GM03348 (cell line): ENCODE measurements at regions not wholly inside any gene's neighbourhood (a gene's known extent, or its start where the extent isn't known, plus 50 kb on each side); places are given as distances from the start of the nearest gene placed in this dataset.
A peak's percentile ranks its signal among the peaks of the same experiment; 100 is the strongest.

Experiments used
- DNase-seq: peaks from one replicate; pipeline ENCODE4 v3.0.0; 2012; ENCODE audit warnings: low spot score

DNA sequence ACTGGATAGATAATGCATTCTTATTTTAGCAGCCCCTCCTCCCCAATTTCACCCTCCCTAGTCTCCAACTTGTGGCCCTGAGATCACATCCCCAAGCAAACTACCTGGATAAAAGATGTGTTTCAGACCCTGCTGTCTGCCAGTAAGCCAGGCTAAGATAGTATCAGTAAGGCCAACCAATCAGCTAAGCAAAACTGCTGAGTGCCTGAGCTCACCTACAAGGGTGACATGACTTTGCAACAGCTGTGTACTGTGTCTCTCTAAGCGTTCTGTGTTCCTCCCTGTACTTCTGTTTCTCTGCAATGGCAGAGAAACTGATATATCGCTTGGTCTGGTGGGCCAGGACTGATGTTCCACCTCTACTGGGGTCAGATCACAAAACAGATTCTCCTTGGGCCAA is 224.9 kb downstream of the BTG1 start:
- no peak for DNase-seq

DNA sequence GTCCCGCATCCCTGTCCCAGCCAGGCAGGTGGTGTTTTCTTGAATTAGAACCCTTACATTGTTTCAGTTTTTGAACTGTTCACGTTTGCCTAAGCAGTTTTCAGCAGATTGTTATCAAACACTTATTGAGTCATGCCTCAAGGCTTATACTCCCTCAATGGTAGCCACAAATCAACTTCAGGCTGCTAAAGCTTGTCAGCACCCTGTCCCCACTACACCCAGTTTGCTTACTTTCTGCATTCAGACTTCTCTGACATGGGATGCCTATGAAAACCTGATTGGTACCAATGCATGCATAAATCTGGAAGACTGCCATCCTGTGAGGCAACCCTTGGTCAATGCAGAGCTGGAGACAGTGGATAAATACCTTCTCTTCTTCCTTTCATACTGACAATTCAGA is 225.4 kb downstream of the BTG1 start:
- DNase-seq: peak; percentile 21

DNA sequence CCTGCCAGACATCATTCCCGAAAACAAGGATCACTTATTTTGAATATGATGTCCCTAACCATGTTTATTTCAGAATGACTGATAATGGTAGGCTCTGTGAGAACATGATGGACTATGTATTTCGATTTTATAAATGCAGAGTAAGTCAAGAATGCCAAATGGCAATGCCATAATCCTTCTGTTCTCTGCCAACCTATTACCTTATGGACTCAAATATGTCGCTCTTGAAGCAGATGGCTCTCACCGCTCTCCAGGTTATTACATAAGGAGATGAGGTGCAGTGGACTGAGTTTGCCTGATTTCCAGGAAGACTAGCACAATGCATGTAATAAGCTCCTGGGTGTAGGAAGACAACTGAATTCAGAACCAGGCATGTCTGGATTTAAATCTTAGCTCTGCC is 227.2 kb downstream of the BTG1 start:
- DNase-seq: no peak

DNA sequence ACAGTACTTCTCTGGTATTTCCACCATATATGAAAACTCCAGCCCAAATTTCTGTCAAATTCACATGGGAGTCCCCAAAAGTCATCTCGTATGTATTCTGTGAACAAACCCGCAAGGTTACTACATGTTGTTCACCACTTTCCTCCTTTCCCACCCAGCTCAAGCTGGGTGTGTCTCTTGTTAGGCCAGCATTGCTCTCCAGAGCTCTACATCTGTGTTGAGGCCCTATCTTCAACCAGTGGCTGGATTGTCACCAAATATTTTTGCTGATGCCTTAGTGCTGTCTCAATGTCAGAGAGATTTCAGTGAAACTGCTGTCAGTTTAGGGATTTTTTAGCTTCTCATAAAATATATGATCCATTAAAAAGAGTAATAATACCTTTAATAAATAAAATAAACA is 230.9 kb downstream of the BTG1 start:
- no peak for DNase-seq

DNA sequence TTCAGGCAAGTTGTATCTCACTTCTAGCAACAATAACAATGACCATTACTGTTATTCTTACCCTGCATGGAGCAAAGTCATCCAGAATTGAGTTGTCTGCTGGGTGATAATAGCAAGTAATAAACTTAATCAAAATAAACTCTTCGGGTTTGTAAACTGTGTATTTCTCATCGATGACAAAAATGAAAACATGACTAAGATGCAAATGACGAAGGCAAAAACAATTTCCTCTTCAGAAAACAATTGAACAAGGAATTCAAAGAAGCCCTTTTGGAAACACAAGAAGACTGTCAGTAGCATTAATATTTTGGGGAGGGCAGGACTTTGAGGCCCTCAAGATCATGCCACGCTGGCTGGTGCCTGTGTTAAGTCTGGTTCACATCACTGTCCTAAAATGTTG is 232.0 kb downstream of the BTG1 start:
- DNase-seq: no peak

DNA sequence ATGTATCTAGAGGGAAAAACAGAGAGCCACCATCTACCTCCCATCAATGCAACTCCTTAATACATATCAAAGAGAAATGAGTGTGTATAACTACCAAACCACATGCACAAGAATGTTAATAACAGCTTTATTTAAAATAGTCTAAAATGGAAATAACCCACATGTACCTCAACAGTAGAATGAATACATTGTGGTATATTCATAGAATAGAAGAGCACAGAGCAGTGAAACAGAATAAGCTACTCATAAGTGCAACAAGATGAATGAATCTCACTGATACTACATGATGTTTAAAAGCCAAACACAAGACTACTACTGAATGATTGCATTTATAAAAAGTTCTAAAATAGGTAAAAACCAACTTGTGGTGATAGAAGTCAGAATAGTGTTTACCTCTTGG is 232.5 kb downstream of the BTG1 start:
- no peak for DNase-seq

DNA sequence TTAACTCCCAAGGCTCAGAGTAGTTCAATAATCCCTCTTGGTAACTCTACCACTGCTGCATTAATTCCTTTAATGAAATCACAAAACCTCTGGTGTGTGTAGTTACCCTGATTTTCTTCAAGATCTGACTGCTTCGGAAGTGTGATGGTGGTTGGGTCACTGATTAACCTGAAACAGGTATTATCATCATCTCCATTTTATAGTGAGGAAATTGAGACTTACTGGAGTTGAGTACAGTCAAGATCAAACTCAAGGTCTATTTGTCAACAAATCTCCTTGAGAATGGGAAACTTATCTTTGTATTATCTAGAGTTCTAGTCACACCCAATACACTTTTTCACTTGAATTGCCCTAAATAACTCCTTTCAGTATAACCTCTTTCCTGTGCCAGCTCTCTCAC is 233.5 kb downstream of the BTG1 start:
- no peak for DNase-seq

DNA sequence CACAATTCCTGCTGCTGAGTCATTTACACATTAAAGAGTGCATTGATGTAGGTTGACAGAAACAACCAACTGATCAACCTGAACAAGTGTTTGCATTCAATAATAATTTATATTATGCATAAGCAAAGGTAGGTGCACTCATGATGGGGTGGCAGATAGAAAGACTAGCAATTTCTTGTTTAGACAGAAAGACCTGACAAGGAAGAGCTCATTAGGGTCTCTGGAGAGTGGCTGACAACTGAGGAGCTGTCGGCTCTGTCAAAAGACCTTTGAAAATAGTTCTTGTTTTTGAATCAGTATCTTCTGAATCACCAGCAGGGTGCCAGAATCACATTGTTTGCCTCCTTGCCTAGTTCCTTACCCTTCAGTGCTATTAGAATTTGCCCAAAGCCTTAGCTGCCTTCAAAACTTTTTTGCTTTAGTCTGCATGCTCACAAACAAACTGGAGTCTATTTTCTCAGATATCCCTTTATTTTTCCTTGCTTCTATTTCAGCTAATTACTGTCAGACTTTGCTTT is 234.7 kb downstream of the BTG1 start:
- no peak for DNase-seq

DNA sequence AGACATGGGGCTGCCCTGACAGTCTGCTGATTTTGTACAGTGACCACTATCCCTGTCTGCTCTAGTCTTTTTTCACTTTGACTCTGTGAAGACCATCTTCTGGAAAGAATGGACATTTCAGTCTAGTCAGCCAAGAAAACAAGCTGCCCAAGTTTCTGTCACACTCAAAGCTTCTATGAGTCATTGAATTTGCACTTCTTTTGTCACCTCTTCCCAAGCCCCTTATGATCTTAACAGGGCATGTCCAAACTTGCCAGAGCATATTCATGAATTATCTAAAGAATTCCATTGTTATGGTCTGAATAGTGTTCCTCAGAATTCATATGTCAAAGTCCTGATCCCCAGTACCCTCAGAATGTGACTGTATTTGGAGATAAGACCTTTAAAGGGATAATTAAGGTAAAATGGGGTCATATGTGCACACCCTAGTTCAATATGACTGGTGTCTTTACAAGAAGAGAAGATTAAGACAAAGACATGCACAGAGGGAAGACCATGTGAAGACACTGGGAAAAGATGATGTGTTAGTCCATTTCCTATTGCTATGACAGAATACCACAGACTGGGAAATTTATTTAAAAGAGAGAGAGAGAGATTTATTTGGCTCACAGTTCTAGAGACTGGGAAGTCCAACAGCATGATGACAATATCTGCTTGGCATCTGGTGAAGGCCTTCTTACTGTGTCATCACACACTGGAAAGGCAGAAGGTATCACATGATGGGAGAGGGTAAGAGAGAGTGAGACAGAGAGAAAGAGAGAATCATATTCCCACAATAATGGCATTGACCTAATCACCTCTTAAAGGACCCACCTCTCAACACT is 242.6 kb downstream of the BTG1 start:
- DNase-seq: no peak

DNA sequence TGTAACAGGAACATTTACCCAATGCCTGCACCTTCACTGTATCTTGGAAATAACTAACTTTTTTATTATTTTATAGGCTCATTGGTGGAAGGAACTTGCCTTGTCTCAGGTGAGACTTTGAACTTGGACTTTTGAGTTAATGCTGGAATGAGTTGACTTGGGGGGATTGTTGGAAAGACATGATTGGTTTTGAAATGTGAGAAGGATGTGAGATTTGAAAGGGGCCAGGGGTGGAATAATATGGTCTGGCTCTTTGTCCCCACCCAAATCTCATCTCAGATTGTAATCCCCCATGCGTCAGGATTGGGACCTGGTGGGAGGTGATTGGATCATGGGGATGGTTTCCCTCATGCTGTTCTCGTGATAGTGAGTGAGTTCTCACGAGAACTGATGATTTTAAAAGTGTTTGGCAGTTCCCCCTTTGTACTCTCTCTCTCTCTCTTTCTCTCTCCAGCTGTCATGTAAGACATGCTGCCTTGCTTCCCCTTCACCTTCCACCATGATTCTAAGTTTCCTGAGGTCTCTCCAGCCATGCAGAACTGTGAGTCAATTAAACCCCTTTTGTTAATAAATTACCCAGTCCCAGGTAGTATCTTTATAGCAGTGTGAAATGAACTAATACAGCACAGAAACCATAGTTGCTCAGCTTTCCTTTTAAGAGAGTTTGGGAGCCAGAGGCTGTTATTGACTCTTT is 244.1 kb downstream of the BTG1 start:
- DNase-seq: no peak

DNA sequence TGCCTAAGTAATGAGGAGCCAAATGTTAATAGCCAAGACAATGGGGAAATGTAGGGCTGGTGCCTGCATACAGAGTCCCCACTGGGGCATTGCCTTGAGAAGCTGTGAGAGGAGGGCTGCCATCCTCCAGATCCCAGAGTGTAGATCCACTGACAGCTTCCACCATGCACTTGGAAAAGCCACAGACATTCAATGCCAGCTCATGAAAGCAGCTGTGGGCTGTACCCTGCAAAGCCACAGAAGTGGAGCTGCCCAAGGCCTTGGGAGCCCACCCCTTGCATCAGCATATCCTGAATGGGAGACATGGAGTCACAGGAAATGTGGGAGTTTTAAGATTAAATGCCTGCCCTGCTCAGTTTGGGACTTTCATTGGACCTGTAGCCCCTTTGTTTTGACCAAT is 244.7 kb downstream of the BTG1 start:
- DNase-seq: no peak

DNA sequence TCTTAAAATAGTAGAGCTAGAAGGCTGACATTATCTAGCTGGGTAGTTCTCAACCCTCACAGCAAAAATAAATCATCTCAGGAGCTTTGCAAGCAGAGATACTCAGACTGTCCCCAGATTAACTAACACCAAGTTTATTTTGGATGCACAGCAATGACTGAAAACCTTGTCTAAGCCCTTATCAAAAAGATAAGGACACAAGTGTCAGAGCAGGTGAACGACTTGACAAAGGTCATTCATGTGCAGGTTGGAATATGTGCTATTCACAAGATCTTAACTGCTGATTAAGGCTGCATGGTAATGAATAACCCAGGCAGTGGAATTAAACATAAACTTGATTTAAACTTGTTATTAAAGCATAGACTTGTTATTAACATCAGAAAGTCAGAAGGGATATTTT is 246.6 kb downstream of the BTG1 start:
- no peak for DNase-seq

DNA sequence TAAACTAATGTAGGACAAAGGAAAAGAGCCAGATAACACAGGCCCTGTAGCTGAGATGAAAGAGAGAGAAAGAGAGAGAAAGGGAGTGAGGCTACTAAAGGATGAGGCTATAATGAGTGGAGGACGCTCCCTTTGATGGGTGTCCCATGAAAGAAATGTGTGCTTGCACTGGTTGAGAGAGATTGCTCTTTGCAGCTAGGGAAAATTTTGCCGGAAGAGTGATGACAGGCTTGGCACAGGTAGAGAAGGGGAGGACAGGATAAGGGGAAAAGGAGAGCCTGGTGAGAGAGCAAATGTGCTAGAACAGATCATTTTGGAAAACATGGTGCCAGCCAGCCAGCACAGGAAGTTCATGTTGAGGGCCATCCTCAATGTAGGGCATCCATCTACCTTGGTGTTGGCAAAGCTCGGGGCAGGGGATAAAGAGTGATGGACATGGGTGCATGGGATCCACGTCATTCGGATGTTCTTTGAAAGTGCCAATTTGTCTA is 248.6 kb downstream of the BTG1 start:
- DNase-seq: no peak

DNA sequence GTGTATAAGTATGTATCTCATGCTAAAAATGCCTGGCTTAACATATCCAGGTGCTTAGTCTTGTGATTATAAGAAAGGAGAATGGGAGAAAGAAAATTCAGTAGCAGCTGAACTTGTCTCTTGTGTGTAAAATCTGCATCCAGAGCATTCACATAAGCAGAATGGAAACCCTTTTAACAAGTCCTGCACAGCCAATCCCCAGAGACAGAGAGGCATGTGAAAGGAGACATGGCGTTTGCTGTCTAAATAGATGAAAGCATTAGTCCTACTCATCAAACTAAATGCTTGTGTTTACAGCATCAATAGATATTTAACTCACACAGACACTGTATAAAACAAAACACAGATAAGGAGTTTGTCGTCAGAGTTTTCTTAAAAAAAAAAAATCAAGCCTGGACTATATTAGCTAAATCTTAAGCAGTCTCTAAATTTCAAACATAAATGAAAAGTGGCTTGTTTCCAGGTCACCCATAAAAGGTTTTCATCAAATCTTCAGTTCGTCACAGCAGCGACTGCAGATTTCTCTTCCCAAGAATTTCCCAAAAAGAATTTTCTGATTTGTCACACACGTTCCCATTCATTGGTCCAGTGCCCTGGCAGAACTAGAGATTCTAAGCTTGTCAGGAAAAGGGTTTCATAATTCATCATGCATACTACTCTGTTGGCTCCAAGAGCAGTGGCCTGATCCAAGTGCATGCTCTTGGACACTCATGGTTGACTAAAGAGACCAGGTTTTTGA is 249.2 kb downstream of the BTG1 start:
- peak; percentile 12 for DNase-seq

DNA sequence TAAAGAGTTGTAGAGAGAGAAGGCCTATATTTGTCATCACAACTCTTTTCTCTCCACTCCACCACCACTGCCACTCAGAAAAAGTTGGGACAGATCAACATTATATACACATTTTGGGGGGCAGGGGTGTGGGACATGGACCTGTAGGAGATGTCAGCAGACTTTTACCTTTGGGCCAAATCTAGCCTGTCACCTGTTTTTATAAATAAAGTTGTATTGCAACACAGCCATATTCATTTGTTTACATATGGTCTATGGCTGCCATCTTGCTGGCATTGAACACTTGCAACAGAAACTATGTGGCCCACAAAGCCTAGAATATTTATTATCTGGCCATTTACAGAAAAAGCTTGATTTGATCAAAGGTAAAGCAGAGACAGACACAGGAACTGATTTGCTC is 250.7 kb downstream of the BTG1 start:
- no peak for DNase-seq

DNA sequence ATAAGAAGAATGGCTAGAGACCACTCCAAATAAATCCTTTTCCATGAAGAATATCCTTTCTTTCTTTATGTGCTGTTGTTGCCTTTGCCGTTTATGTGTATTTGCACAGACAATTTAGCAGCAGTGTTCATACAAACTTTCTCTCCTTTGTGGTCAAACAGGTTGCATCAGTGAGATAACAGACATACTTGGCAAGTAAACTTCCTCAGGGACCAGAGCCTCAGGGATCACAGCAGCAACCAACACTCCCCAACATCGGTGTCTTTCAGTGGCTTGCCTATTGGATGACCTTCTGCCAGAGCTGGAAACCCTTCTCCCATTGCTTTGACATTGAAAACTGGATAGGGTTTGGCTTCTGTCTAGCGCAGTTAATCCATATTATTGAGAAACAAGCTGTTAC is 252.2 kb downstream of the BTG1 start:
- no peak for DNase-seq

DNA sequence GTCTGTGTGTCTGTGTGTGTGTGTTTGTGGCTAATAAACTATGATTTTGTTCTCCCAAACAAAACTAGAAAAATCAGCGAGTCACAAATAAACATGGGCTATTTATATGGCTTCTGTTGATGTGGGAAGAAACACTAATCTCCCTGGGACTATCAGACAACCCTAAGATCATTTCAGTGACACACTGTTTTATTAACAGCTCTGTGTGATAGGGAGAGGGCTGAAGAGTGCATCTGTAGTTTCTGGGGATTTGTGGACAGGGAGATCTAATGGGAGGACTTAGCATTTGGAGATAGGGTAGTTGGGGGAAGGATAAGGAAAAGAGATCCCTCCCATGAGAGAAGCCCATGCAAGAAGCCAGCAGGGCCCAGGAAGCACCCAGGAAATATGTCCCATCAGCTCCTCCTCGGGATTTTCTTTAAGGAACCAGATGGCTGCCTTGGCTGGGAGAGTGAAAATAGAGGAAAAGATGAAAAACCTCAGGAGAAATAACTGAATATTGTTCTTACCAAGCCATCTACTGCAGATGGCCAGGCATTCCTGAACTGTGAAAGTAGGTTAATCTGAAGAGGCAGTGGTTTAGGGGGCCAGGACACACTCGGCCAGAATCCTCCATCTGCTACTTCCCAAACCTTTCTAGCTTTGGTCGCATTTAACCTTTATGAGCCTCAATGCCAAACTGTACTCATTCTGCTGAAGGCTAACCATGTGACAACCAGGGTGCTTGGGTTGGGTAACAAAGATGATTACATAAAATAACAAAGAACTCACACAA is 253.4 kb downstream of the BTG1 start:
- DNase-seq: no peak

DNA sequence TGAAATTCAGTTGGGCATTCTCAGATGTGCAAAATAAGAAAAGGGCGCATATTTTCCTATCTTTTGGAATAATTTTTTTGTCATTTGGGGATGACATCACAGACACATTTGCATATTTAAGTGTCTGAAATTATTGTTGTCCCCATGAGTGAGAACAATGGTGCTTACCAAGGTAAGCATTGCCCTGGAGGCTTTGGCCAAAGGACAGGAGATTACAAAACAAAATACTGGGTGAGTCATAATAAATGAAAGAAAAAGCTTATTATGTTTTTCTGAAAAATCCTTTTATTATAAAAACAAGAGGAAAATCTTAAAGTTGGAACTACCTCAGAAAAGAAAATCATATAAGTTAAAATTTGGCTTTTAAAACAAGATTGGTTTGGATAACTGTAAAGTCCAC is 254.9 kb downstream of the BTG1 start:
- DNase-seq: no peak

DNA sequence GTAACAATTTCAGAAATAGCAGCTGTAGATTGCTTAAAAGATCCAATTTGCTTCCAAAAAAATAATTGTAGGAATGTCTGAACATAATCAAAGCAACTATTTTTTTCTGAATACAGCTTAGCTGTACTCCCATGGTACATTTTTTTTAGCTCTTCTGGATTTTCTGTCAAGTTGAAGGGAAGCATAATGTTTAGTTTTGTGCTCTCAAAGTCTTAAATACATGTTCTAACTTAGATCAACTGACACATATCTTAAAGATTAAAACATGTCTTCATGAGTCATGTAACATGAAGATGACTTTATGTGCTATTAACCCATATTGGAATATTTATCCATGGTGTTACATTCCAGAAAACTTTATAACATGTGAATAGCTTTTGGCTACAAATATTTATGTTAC is 255.7 kb downstream of the BTG1 start:
- DNase-seq: no peak

DNA sequence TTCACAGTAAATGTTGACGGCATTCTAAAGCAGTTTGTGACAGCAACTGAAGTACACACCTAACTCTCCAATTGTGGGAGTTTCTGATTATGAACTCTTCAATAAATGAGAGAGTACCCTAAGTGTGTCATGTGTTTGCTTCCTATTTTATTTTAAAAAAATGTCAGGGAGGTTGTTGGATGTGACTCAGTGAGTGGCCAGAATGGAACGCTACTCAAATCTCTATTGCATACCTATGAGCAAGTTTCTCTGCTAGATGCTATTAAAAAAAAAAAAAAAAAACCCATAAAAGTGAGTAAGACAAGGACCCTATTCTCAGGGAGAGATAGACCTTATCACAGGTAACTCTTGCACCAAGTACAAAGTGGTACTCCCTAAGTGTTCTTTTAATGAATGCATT is 256.6 kb downstream of the BTG1 start:
- no peak for DNase-seq

DNA sequence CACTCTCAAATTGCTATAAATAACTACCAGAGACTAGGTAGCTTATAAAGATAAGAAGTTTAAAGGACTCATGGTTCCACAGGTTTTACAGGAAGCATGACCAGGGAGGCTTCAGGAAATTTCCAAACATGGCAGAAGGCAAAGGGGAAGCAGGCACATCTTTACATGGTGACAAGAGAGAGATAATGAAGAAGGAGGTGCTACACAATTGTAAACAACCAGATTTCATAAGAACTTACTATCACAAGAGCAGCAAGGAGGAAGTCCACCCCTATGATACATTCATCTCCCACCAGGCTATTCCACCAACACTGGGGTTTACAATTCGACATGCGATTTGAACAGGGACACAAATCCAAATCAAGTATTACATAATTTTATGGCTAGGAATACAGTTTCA is 257.7 kb downstream of the BTG1 start:
- no peak for DNase-seq
